Heart right ventricle (tissue), 16 donors: ENCODE measurements at regions not wholly inside any gene's neighbourhood (a gene's known extent, or its start where the extent isn't known, plus 50 kb on each side); places are given as distances from the start of the nearest gene placed in this dataset.

Experiments used
- ATAC-seq, 8 donors: fragments of 200-7000 bp; cut with Tn5 transposase; one replicate each; pipeline ENCODE4 v1.9.1; 2020; ENCODE audit warnings: mild to moderate bottlenecking in 8 of 8, moderate library complexity in 8 of 8, moderate number of reproducible peaks in 1 of 8
- DNase-seq, 2 donors: peaks; one replicate each; pipeline ENCODE4 v3.0.0-alpha.2; 2020
- H3K27ac ChIP-seq, 10 donors: fragments of 200-600 bp; sonication (generic) in 2 of 10; one replicate each; pipeline versions ENCODE4 v1.5.0 to v1.8.0; 2020 to 2022; ENCODE audit warnings: mild to moderate bottlenecking in 3 of 10
- H3K27me3 ChIP-seq, 7 donors: fragments of 200-600 bp; one replicate each; pipeline ENCODE4 v1.8.0; 2021 to 2022; ENCODE audit warnings: mild to moderate bottlenecking in 2 of 7
- H3K36me3 ChIP-seq, 9 donors: fragments of 200-600 bp; sonication (generic) in 1 of 9; one replicate each; pipeline versions ENCODE4 v1.5.0 to v1.8.0; 2020 to 2022; ENCODE audit warnings: mild to moderate bottlenecking in 2 of 9
- H3K4me1 ChIP-seq, 9 donors: fragments of 200-600 bp; sonication (generic) in 1 of 9; one replicate each; pipeline versions ENCODE4 v1.5.0 to v1.8.0; 2020 to 2022; ENCODE audit warnings: mild to moderate bottlenecking in 4 of 9
- H3K4me3 ChIP-seq, 10 donors: fragments of 200-600 bp; sonication (generic) in 2 of 10; one replicate each; pipeline versions ENCODE4 v1.5.0 to v1.8.0; 2020 to 2022; ENCODE audit warnings: mild to moderate bottlenecking in 7 of 10, moderate library complexity in 2 of 10
- H3K9me3 ChIP-seq, 11 donors: fragments of 200-600 bp in 10 of 11; sonication (generic) in 2 of 11; one replicate each; pipeline versions ENCODE4 v1.5.0 to v1.8.0; 2013 to 2022; ENCODE audit warnings: mild to moderate bottlenecking in 2 of 11, control low read depth in 1 of 11, moderate library complexity in 1 of 11
- CTCF ChIP-seq, 9 donors: fragments of 200-600 bp; sonication (generic) in 2 of 9; IDR thresholded peaks; one replicate each; pipeline versions ENCODE4 v1.5.0 to v1.8.0; 2021 to 2022; ENCODE audit warnings: antibody characterized with exemption in 9 of 9, mild to moderate bottlenecking in 5 of 9, moderate library complexity in 1 of 9
- WGBS, 2 donors: extraction: QIAGEN DNeasy Blood & Tissue Kit; methylation state at CpG; one replicate each; pipeline ENCODE4 v1.1.7; 2013; ENCODE audit warnings: inconsistent platforms in 1 of 2; 5-methylcytosine and 5-hydroxymethylcytosine counted together
- intact Hi-C, 10 donors: fragments of 100-400 bp; cut with DNase I; formaldehyde crosslinking; loops; one replicate each; pipeline versions ENCODE4 v1.11.1 to v1.14.2; 2022
- donor health status: Arrhythmogenic right ventricular cardiomyopathy.
- donor health status: ischemic (EF 13 %, LVEDD 7.1; RV severe dilation, severe dysfunction).
- donor health status: healthy with polysubstance abuse.
- donor health status: DM: no; HTN: yes; CAD: no.
- donor health status: DM: no; HTN: no; CAD: no.
- donor health status: ischemic (EF 25% LVEDD 6.9; RV normal size, moderate dysfunction).
- donor health status: ischemic (EF 25% LVEDD 5.7; RV mildly dilated, moderate dysfunction).
- donor health status: healthy.
- donor health status: DM: yes; HTN: yes; CAD: no.
- donor health status: Ischemic cardiomyopathy.
- donor health status: ischemic (EF 35%, LVEDD 5.7; RV mildly dilated, moderate dysfunction).
- donor health status: nonischemic (EF 11% LVEDD 7.7; RV severe dilation, severe dysfunction).
- donor health status: DM: yes; HTN: yes; CAD: no.
- donor health status: PGD.
- donor health status: ischemic (EF 29% LVEDD 5.4; RV normal size, mild dysfunction).
- donor health status: nonischemic (EF 23%, LVEDD 6.1; RV moderate dilation, normal function).

GRCh38 chr2:161570424-161571050 lies 53.7 kb upstream of the SLC4A10 start:
- WGBS, 2 donors: 59 to 66% methylated on average over 6 of the region's 6 CpGs
- Histone ChIP-seq H3K4me1 (no peaks in the 10 kb centered on the region), H3K27me3 (no peaks in the 10 kb centered on the region), H3K36me3 (no peaks in the 10 kb centered on the region), H3K4me3 (no peak overlapping the region), H3K9me3 (peaks cover 0 to 6% (median under 1%) of the 10 kb centered on the region in 11 donors), H3K27ac (no peak overlapping the region)
- intact Hi-C loops: no loop called here
- TF ChIP-seq CTCF (IDR thresholded peaks at IDR 0.05): no peak
- DNase-seq (no peak), ATAC-seq (no peak)

- DNase-seq: no peak
These were observed 53.2 kb upstream of the SLC4A10 start for GRCh38 chr2:161571051-161571429.

More at GRCh38 chr2:161571051-161571429, 53.2 kb upstream of the SLC4A10 start:
- Histone ChIP-seq H3K4me3 (no peak overlapping the region), H3K9me3 (peaks cover 0 to under 1% (median 0%) of the 10 kb centered on the region in 11 donors), H3K4me1 (no peaks in the 10 kb centered on the region), H3K27ac (no peak overlapping the region), H3K36me3 (no peaks in the 10 kb centered on the region), H3K27me3 (no peaks in the 10 kb centered on the region)
- 57 to 72% methylated on average over 1 of the region's 1 CpG for WGBS, 2 donors
- intact Hi-C loops: no loop called here
- no peak for TF ChIP-seq CTCF (IDR thresholded peaks at IDR 0.05)
- no peak for ATAC-seq
